ENCODE measurements at regions not wholly inside any gene's neighbourhood (a gene's known extent, or its start where the extent isn't known, plus 50 kb on each side); places are given as distances from the start of the nearest gene placed in this dataset.

- no peaks in the 10 kb centered on the region for H3K36me3 ChIP-seq (ENCODE audit: control insufficient read depth, low read length)
- no peak for TF ChIP-seq CTCF (IDR thresholded peaks at IDR 0.05; ENCODE audit: low read depth, low read length, poor library complexity, severe bottlenecking)
- TF ChIP-seq EZH2phosphoT487 (IDR thresholded peaks at IDR 0.05; ENCODE audit: borderline replicate concordance, low read length), result no peak
These were observed 177.5 kb upstream of the ETAA1 start for GRCh38 chr2:67219651-67220050.

GRCh38 chr2:67221266-67221665 lies 175.9 kb upstream of the ETAA1 start:
- Histone ChIP-seq H3K36me3 (ENCODE audit: control insufficient read depth, low read length) (no peaks in the 10 kb centered on the region), H3K79me2 (ENCODE audit: control insufficient read depth, low read length) (no peaks in the 10 kb centered on the region), H3K4me1 (ENCODE audit: control insufficient read depth, low read length) (no peaks in the 10 kb centered on the region), H3K4me2 (ENCODE audit: low read length) (no peak overlapping the region), H3K9me3 (ENCODE audit: control insufficient read depth, insufficient read depth, low read length) (no peaks in the 10 kb centered on the region), H4K20me1 (ENCODE audit: control insufficient read depth, insufficient read depth, low read depth, low read length) (no peaks in the 10 kb centered on the region), H3K27ac (ENCODE audit: low read depth, low read length) (no peak overlapping the region), H3K27me3 (ENCODE audit: control insufficient read depth, low read length) (no peaks in the 10 kb centered on the region), H3K9me2 (replicated peaks; ENCODE audit: control insufficient read depth, low read length) (no peaks in the 10 kb centered on the region), H3F3A (ENCODE audit: control insufficient read depth, insufficient read depth) (no peaks in the 10 kb centered on the region), H3K4me3 (ENCODE audit: low read length) (no peak overlapping the region)
- TF ChIP-seq EZH2phosphoT487 (IDR thresholded peaks at IDR 0.05; ENCODE audit: borderline replicate concordance, low read length) (no peak), CTCF (IDR thresholded peaks at IDR 0.05; ENCODE audit: low read depth, low read length, poor library complexity, severe bottlenecking) (no peak)

More at GRCh38 chr2:67219651-67220050, 177.5 kb upstream of the ETAA1 start:
- H3K79me2 ChIP-seq (ENCODE audit: control insufficient read depth, low read length), result no peaks in the 10 kb centered on the region
- H3K9me3 ChIP-seq (ENCODE audit: control insufficient read depth, insufficient read depth, low read length), result no peaks in the 10 kb centered on the region
- H3F3A ChIP-seq (ENCODE audit: control insufficient read depth, insufficient read depth), result no peaks in the 10 kb centered on the region
- H3K9me2 ChIP-seq (replicated peaks; ENCODE audit: control insufficient read depth, low read length), result no peaks in the 10 kb centered on the region
- H3K4me3 ChIP-seq (ENCODE audit: low read length), result no peak overlapping the region
- H3K4me1 ChIP-seq (ENCODE audit: control insufficient read depth, low read length), result no peaks in the 10 kb centered on the region
- no peaks in the 10 kb centered on the region for H4K20me1 ChIP-seq (ENCODE audit: control insufficient read depth, insufficient read depth, low read depth, low read length)
- no peak overlapping the region for H3K4me2 ChIP-seq (ENCODE audit: low read length)
- H3K27me3 ChIP-seq (ENCODE audit: control insufficient read depth, low read length), result no peaks in the 10 kb centered on the region; the same call in 1 of the 2 replicates
- H3K27ac ChIP-seq (ENCODE audit: low read depth, low read length), result no peak overlapping the region

GRCh38 chr2:67225287-67225973 lies 171.7 kb upstream of the ETAA1 start:
- no peaks in the 10 kb centered on the region for H3K9me2 ChIP-seq (replicated peaks; ENCODE audit: control insufficient read depth, low read length)
- no peaks in the 10 kb centered on the region for H3K4me1 ChIP-seq (ENCODE audit: control insufficient read depth, low read length)
- H3K9me3 ChIP-seq (ENCODE audit: control insufficient read depth, insufficient read depth, low read length), result no peaks in the 10 kb centered on the region
- no peak overlapping the region for H3K27ac ChIP-seq (ENCODE audit: low read depth, low read length)
- no peaks in the 10 kb centered on the region for H3K79me2 ChIP-seq (ENCODE audit: control insufficient read depth, low read length)
- no peak overlapping the region for H3K4me3 ChIP-seq (ENCODE audit: low read length)
- H3K36me3 ChIP-seq (ENCODE audit: control insufficient read depth, low read length), result no peaks in the 10 kb centered on the region
- no peaks in the 10 kb centered on the region for H4K20me1 ChIP-seq (ENCODE audit: control insufficient read depth, insufficient read depth, low read depth, low read length)
- H3K27me3 ChIP-seq (ENCODE audit: control insufficient read depth, low read length), result no peaks in the 10 kb centered on the region
- H3K4me2 ChIP-seq (ENCODE audit: low read length), result no peak overlapping the region
- no peaks in the 10 kb centered on the region for H3F3A ChIP-seq (ENCODE audit: control insufficient read depth, insufficient read depth)
- TF ChIP-seq EZH2phosphoT487 (IDR thresholded peaks at IDR 0.05; ENCODE audit: borderline replicate concordance, low read length) (no peak), CTCF (IDR thresholded peaks at IDR 0.05; ENCODE audit: low read depth, low read length, poor library complexity, severe bottlenecking) (no peak)
